HepG2 (cell line): ENCODE measurements at regions not wholly inside any gene's neighbourhood (a gene's known extent, or its start where the extent isn't known, plus 50 kb on each side); places are given as distances from the start of the nearest gene placed in this dataset.

Experiments used
- ATAC-seq: fragments of 200-7000 bp; cut with Tn5 transposase; 3 replicates; pipeline ENCODE4 v1.9.1; 2020; ENCODE audit warnings: mild to moderate bottlenecking, moderate library complexity
- BruUV-seq: library from RNA; stranded (reverse); fragments of 400-500 nt; replicated peaks from 2 replicates; lab custom pipeline; 2021; lab: Mats Ljungman, UMichigan
- CTCF ChIA-PET: fragments of 300-600 bp; formaldehyde crosslinking; extraction: SDS; loops from one replicate; lab custom pipeline; 2021; ENCODE audit warnings: low total read pairs, inconsistent platforms, low intra/inter-chr PET ratio; lab: Yijun Ruan, JAX
- POLR2A ChIA-PET: fragments of 350-600 bp; sonication (Branson Sonifier 250); formaldehyde crosslinking; loops from one replicate; lab custom pipeline; 2020; ENCODE audit warnings: antibody characterized with exemption, inconsistent platforms; lab: Yijun Ruan, JAX
- DNase-seq: peaks from one replicate; pipeline ENCODE4 v3.0.0-alpha.2; 2015; ENCODE audit warnings: low spot score
- FAIRE-seq: peaks from 3 replicates; lab custom pipeline; 2011; peaks lifted over from hg19 to GRCh38; lab: Jason Lieb, UNC
- H2AFZ ChIP-seq: one replicate; pipeline ENCODE4 v1.6.1; 2011; ENCODE audit warnings: low read length, inconsistent platforms
- H3K27ac ChIP-seq: fragments of 300-600 bp; 3 replicates; pipeline ENCODE4 v1.8.0; 2011; ENCODE audit warnings: mixed run types, mild to moderate bottlenecking, mixed read lengths, low read length, inconsistent platforms; ENCODE audit not compliant: insufficient read depth; ENCODE audit errors: extremely low read length
- H3K27me3 ChIP-seq, 2 experiments: fragments of 200-600 bp in 1 of 2; 2 replicates in 1 of 2; 3 replicates in 1 of 2; pipeline versions ENCODE4 v1.6.0 to v1.8.0; 2011; ENCODE audit warnings: low read length in 2 of 2, mild to moderate bottlenecking in 2 of 2, moderate library complexity in 2 of 2, inconsistent platforms in 1 of 2; ENCODE audit not compliant: insufficient read depth in 2 of 2, control insufficient read depth in 1 of 2
- H3K36me3 ChIP-seq, 2 experiments: fragments of 200-600 bp in 1 of 2; replicated peaks in 1 of 2; 2 replicates in 1 of 2; 3 replicates in 1 of 2; pipeline versions ENCODE4 v1.5.1 to v1.8.0; 2011; ENCODE audit warnings: low read length in 2 of 2, inconsistent platforms in 1 of 2; ENCODE audit not compliant: insufficient read depth in 2 of 2, control insufficient read depth in 1 of 2
- H3K4me1 ChIP-seq: 2 replicates; pipeline ENCODE4 v1.5.1; 2012; ENCODE audit warnings: low read length, inconsistent platforms; ENCODE audit not compliant: insufficient read depth
- H3K4me2 ChIP-seq: 2 replicates; pipeline ENCODE4 v1.6.0; 2011; ENCODE audit warnings: low read depth, low read length, inconsistent platforms
- H3K4me3 ChIP-seq, 3 experiments: fragments of 200-600 bp in 1 of 3; sonication (generic), shearing (Covaris generic) in 1 of 3; replicated peaks in 1 of 3; 2 replicates each; pipeline ENCODE4 v1.5.1; 2011 to 2016; ENCODE audit warnings: low read length in 3 of 3, inconsistent platforms in 2 of 3, low read depth in 2 of 3, mild to moderate bottlenecking in 2 of 3, control low read depth in 1 of 3, mixed read lengths in 1 of 3; ENCODE audit not compliant: insufficient read depth in 1 of 3
- H3K79me2 ChIP-seq: one replicate; pipeline ENCODE4 v1.6.1; 2011; ENCODE audit warnings: low read length, inconsistent platforms; ENCODE audit not compliant: insufficient read depth
- H3K9ac ChIP-seq: 2 replicates; pipeline ENCODE4 v1.6.0; 2011; ENCODE audit warnings: mild to moderate bottlenecking, low read depth, low read length, inconsistent platforms; ENCODE audit not compliant: insufficient read depth
- H3K9me3 ChIP-seq: 2 replicates; pipeline ENCODE4 v1.5.1; 2012; ENCODE audit warnings: mild to moderate bottlenecking, low read length
- H4K20me1 ChIP-seq: 2 replicates; pipeline ENCODE4 v1.6.0; 2011; ENCODE audit warnings: inconsistent platforms, mild to moderate bottlenecking, low read length, moderate library complexity; ENCODE audit not compliant: insufficient read depth
- ATRX ChIP-seq: sonication (generic); formaldehyde crosslinking; IDR thresholded peaks from 2 replicates; pipeline ENCODE4 v1.4.0; 2020; ENCODE audit warnings: missing genetic modification reagents, borderline replicate concordance
- KMT2B ChIP-seq: IDR thresholded peaks from 2 replicates; pipeline ENCODE4 v1.6.1; 2016; ENCODE audit warnings: missing genetic modification reagents, missing compliant biosample characterization
- NCOA1 ChIP-seq: sonication (generic); formaldehyde crosslinking; IDR thresholded peaks from 2 replicates; pipeline ENCODE4 v1.9.0; 2021; ENCODE audit warnings: missing genetic modification reagents
- SP140L ChIP-seq: sonication (generic); formaldehyde crosslinking; IDR thresholded peaks from 2 replicates; pipeline ENCODE4 v1.4.0; 2020; ENCODE audit warnings: missing genetic modification reagents, borderline replicate concordance
- ZNF224 ChIP-seq: sonication (generic); formaldehyde crosslinking; IDR thresholded peaks from 2 replicates; pipeline ENCODE4 v1.5.0; 2020; ENCODE audit warnings: mild to moderate bottlenecking, missing genetic modification reagents
- ZNF331 ChIP-seq: sonication (generic); formaldehyde crosslinking; IDR thresholded peaks from 2 replicates; pipeline ENCODE4 v1.4.0; 2020; ENCODE audit warnings: missing genetic modification reagents
- ZNF674 ChIP-seq: sonication (generic); formaldehyde crosslinking; IDR thresholded peaks from 2 replicates; pipeline ENCODE4 v1.5.0; 2020; ENCODE audit warnings: low read depth, mild to moderate bottlenecking, missing genetic modification reagents
- ZNF7 ChIP-seq: IDR thresholded peaks from 2 replicates; pipeline ENCODE4 v1.6.1; 2016; ENCODE audit warnings: missing biosample characterization, missing genetic modification reagents
- ZSCAN22 ChIP-seq: sonication (generic); formaldehyde crosslinking; IDR thresholded peaks from 2 replicates; pipeline ENCODE4 v1.4.0; 2020; ENCODE audit warnings: mild to moderate bottlenecking, missing genetic modification reagents
- WGBS: methylation state at CpG from one replicate; pipeline ENCODE4 v1.1.6; 2017; ENCODE audit warnings: low lambda C conversion rate; 5-methylcytosine and 5-hydroxymethylcytosine counted together
- in situ Hi-C: cut with HindIII; loops from 2 replicates; pipeline ENCODE4 v1.10.0; 2017; ENCODE audit warnings: low pct_unique_long_range_greater_than_20kb; ENCODE audit not compliant: extremely low pct_ligation_motif_present
- intact Hi-C: fragments of 100-400 bp; cut with micrococcal nuclease; formaldehyde crosslinking; loops from one replicate; pipeline ENCODE4 v1.10.0; 2022; ENCODE audit not compliant: unreplicated experiment
- TF ChIP-seq, protein P1 (sequence below): sonication (generic); formaldehyde crosslinking; IDR thresholded peaks from 2 replicates; pipeline ENCODE4 v1.5.1; 2020; ENCODE audit warnings: mild to moderate bottlenecking, missing genetic modification reagents, borderline replicate concordance
- TF ChIP-seq, protein P2 (sequence below): sonication (generic); formaldehyde crosslinking; IDR thresholded peaks from 2 replicates; pipeline ENCODE4 v1.5.0; 2020; ENCODE audit warnings: mild to moderate bottlenecking, missing genetic modification reagents

DNA sequence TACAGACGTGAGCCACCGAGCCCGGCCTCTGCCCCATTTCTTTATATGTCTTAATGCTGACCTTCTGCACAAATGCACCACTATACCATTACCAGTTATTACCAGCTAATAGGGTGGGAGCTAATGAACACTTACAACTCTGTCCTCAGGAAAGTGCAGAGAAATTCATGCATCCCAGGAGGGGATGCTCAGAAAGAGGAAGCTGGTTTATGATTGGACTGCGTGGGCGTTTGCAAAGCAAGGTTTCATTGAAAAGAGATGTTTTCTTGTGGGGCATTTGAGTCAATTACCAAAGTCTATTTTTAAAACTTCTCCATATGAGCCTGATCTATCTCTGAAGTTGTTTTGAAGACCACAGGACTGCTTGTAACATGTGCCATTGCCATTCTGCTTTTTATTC is 417.7 kb upstream of the CELF2 start:
- TF ChIP-seq NCOA1 (CRISPR knock-in tag), result no peak
- TF ChIP-seq, protein P1, sequence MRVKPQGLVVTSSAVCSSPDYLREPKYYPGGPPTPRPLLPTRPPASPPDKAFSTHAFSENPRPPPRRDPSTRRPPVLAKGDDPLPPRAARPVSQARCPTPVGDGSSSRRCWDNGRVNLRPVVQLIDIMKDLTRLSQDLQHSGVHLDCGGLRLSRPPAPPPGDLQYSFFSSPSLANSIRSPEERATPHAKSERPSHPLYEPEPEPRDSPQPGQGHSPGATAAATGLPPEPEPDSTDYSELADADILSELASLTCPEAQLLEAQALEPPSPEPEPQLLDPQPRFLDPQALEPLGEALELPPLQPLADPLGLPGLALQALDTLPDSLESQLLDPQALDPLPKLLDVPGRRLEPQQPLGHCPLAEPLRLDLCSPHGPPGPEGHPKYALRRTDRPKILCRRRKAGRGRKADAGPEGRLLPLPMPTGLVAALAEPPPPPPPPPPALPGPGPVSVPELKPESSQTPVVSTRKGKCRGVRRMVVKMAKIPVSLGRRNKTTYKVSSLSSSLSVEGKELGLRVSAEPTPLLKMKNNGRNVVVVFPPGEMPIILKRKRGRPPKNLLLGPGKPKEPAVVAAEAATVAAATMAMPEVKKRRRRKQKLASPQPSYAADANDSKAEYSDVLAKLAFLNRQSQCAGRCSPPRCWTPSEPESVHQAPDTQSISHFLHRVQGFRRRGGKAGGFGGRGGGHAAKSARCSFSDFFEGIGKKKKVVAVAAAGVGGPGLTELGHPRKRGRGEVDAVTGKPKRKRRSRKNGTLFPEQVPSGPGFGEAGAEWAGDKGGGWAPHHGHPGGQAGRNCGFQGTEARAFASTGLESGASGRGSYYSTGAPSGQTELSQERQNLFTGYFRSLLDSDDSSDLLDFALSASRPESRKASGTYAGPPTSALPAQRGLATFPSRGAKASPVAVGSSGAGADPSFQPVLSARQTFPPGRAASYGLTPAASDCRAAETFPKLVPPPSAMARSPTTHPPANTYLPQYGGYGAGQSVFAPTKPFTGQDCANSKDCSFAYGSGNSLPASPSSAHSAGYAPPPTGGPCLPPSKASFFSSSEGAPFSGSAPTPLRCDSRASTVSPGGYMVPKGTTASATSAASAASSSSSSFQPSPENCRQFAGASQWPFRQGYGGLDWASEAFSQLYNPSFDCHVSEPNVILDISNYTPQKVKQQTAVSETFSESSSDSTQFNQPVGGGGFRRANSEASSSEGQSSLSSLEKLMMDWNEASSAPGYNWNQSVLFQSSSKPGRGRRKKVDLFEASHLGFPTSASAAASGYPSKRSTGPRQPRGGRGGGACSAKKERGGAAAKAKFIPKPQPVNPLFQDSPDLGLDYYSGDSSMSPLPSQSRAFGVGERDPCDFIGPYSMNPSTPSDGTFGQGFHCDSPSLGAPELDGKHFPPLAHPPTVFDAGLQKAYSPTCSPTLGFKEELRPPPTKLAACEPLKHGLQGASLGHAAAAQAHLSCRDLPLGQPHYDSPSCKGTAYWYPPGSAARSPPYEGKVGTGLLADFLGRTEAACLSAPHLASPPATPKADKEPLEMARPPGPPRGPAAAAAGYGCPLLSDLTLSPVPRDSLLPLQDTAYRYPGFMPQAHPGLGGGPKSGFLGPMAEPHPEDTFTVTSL (CRISPR knock-in tag), result no peak
- no peak for TF ChIP-seq ZNF674 (CRISPR knock-in tag)
- TF ChIP-seq ATRX (CRISPR knock-in tag), result no peak
- no peak for TF ChIP-seq SP140L (CRISPR knock-in tag)
- TF ChIP-seq ZNF331 (CRISPR knock-in tag), result no peak
- TF ChIP-seq ZNF7 (CRISPR knock-in tag), result no peak
- no peak for TF ChIP-seq KMT2B (CRISPR knock-in tag)
- TF ChIP-seq ZNF224 (CRISPR knock-in tag), result no peak
- no peak for TF ChIP-seq ZSCAN22 (CRISPR knock-in tag)
- TF ChIP-seq, protein P2, sequence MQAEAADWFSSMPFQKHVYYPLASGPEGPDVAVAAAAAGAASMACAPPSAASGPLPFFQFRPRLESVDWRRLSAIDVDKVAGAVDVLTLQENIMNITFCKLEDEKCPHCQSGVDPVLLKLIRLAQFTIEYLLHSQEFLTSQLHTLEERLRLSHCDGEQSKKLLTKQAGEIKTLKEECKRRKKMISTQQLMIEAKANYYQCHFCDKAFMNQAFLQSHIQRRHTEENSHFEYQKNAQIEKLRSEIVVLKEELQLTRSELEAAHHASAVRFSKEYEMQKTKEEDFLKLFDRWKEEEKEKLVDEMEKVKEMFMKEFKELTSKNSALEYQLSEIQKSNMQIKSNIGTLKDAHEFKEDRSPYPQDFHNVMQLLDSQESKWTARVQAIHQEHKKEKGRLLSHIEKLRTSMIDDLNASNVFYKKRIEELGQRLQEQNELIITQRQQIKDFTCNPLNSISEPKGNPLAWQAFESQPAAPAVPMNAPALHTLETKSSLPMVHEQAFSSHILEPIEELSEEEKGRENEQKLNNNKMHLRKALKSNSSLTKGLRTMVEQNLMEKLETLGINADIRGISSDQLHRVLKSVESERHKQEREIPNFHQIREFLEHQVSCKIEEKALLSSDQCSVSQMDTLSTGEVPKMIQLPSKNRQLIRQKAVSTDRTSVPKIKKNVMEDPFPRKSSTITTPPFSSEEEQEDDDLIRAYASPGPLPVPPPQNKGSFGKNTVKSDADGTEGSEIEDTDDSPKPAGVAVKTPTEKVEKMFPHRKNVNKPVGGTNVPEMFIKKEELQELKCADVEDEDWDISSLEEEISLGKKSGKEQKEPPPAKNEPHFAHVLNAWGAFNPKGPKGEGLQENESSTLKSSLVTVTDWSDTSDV (CRISPR knock-in tag), result no peak
- ChIA-PET POLR2A (no interaction called here), CTCF (no interaction called here)
- ATAC-seq, result no peak
- BruUV-seq, result no TSS peak
- in situ Hi-C loops, result no loop called here
- Histone ChIP-seq H3K4me1 (no peaks in the 10 kb centered on the region), H3K27ac (no peak overlapping the region), H3K4me3 (no peak overlapping the region), H3K4me2 (no peak overlapping the region), H3K9me3 (peaks cover 47% of the 10 kb centered on the region), H4K20me1 (no peaks in the 10 kb centered on the region), H3K79me2 (no peaks in the 10 kb centered on the region), H3K36me3 (no peaks in the 10 kb centered on the region), H3K9ac (no peak overlapping the region), H2AFZ (no peak overlapping the region), H3K27me3 (no peaks in the 10 kb centered on the region; a peak in 1 of 5 replicates)
- intact Hi-C loops, result no loop called here
- FAIRE-seq, result no peak
- WGBS, result 24% methylated on average over 5 of the region's 5 CpGs
- DNase-seq, result no peak
